ENCODE measurements at regions not wholly inside any gene's neighbourhood (a gene's known extent, or its start where the extent isn't known, plus 50 kb on each side); places are given as distances from the start of the nearest gene placed in this dataset.

GRCh38 chr2:226658555-226658954 is 141.1 kb downstream of the IRS1 start:
- H3K4me2 ChIP-seq (ENCODE audit: insufficient read depth, insufficient read length, low read length) = no peak overlapping the region
- no peaks in the 10 kb centered on the region for H3K79me1 ChIP-seq (ENCODE audit: insufficient read depth, low read depth, low read length, poor library complexity, severe bottlenecking)
- no peak overlapping the region for H3K4ac ChIP-seq (ENCODE audit: low read depth, low read length)
- no CpG with 5 or more reads among the region's 2 CpGs for WGBS (ENCODE audit: extremely low coverage, insufficient read length, low lambda C conversion rate)
- no peak overlapping the region for H4K5ac ChIP-seq (ENCODE audit: insufficient read length, low read depth, low read length)
- H3K23me2 ChIP-seq (ENCODE audit: insufficient read length, low read depth, low read length, poor library complexity, severe bottlenecking) = no peaks in the 10 kb centered on the region
- H3K18ac ChIP-seq (ENCODE audit: insufficient read length, low read depth, low read length) = no peak overlapping the region
- no peak overlapping the region for H3T11ph ChIP-seq (ENCODE audit: low read length)
- no peak overlapping the region for H2BK12ac ChIP-seq (ENCODE audit: insufficient read length, low read depth, low read length)
- H3K9me3 ChIP-seq (ENCODE audit: control insufficient read depth, low read depth, low read length) = no peaks in the 10 kb centered on the region
- no peak overlapping the region for H2AFZ ChIP-seq (ENCODE audit: low read length)
- Mint-ChIP-seq H3K9me3 (peaks cover 0 to 6% of the 10 kb centered on the region in 2 experiments; a peak in 2 of 5 replicates), H3K27me3 (ENCODE audit: low read depth) (no peaks in the 10 kb centered on the region), H3K4me3 (no peak overlapping the region), H3K27ac (no peak overlapping the region), H3K36me3 (ENCODE audit: insufficient read depth in 1 of 3, low read depth in 3 of 3) (peaks cover 0 to 2% (median 0%) of the 10 kb centered on the region in 3 experiments; a peak in 1 of 7 replicates), H3K4me1 (peaks cover 5 to 9% of the 10 kb centered on the region in 2 experiments)
- TF ChIP-seq CTCF (conservative IDR thresholded peaks at IDR 0.05) = no peak
- no peaks in the 10 kb centered on the region for H3K27me3 ChIP-seq (ENCODE audit: insufficient read depth, low read length)
- H3K27ac ChIP-seq (ENCODE audit: insufficient read length, low read depth, low read length) = no peak overlapping the region
- no peak overlapping the region for H2AK5ac ChIP-seq (ENCODE audit: insufficient read length, low read length)
- no peak overlapping the region for H2BK120ac ChIP-seq (ENCODE audit: low read depth, low read length, poor library complexity, severe bottlenecking)
- H4K91ac ChIP-seq (ENCODE audit: insufficient read length, low read depth, low read length) = no peak overlapping the region
- no peak for DNase-seq
- H3K9ac ChIP-seq (ENCODE audit: extremely low read depth, insufficient read length, low read length) = no peak overlapping the region
- H3K79me2 ChIP-seq (ENCODE audit: insufficient read depth, low read length) = no peaks in the 10 kb centered on the region
- H4K20me1 ChIP-seq (ENCODE audit: control insufficient read depth, insufficient read depth, insufficient read length) = no peaks in the 10 kb centered on the region
- H4K8ac ChIP-seq (replicated peaks; ENCODE audit: insufficient read length, low read depth, low read length) = no peak overlapping the region
- no peak overlapping the region for H2BK5ac ChIP-seq (ENCODE audit: insufficient read length, low read length)
- H3K56ac ChIP-seq (ENCODE audit: insufficient read length, low read depth, low read length) = no peak overlapping the region
- no peak overlapping the region for H3K23ac ChIP-seq (ENCODE audit: insufficient read length, low read depth, low read length)
- no peak overlapping the region for H2BK15ac ChIP-seq (ENCODE audit: low read depth, low read length)
- H3K4me1 ChIP-seq (ENCODE audit: insufficient read depth, low read length) = no peaks in the 10 kb centered on the region
- H3K14ac ChIP-seq (ENCODE audit: insufficient read depth, low read length) = no peak overlapping the region
- H2BK20ac ChIP-seq (ENCODE audit: low read depth, low read length, poor library complexity, severe bottlenecking) = no peak overlapping the region

All from H9 (cell line).